ENCODE measurements at regions not wholly inside any gene's neighbourhood (a gene's known extent, or its start where the extent isn't known, plus 50 kb on each side); places are given as distances from the start of the nearest gene placed in this dataset.

DNA sequence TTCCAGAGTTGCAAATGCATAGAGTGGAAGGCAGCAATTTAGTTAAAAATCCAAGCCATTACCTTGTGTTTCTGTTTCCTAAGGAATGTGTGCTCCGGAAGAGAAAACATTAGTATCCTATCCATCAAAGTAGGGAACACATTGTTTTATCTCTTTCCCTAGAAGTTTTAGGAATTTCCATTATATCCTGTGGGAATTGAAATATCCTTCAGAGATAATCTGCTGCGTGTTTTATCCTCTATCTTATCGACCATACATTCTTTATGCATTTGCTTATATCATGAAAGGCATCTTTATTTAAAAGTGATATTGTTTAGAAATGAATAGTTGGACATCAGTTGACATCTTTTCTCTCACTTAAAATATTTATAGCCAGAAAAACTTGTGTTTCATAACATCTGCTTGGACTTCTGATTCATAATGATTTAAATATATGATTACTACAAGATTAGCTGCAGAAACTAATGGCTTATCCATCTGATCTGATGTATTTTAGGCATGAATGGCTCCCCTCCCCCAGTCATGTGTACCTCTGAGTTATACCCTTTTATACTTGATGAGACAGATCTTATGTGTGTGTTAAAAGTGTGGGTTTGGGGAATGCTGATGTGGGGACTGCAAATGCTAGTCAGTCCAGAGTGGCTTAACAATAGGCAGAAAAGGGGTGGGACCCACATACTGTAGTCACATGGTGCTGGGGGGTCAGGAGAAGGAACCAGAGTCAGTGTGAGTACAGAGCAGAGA lies 136.2 kb upstream of the ARHGAP28 start:
- TF ChIP-seq CTCF (conservative IDR thresholded peaks at IDR 0.05; ENCODE audit: low read depth, low read length) = no peak
- DNase-seq (ENCODE audit: low read depth) = no peak
- H3K4me3 ChIP-seq (ENCODE audit: low read depth, low read length) = no peak overlapping the region

GRCh38 chr18:6595666-6596065 lies 133.8 kb upstream of the ARHGAP28 start:
- no peak for TF ChIP-seq CTCF (conservative IDR thresholded peaks at IDR 0.05; ENCODE audit: low read depth, low read length)
- no peak for DNase-seq (ENCODE audit: low read depth)
- H3K4me3 ChIP-seq (ENCODE audit: low read depth, low read length) = no peak overlapping the region

GRCh38 chr18:6598657-6599056 lies 130.9 kb upstream of the ARHGAP28 start:
- no peak for TF ChIP-seq CTCF (conservative IDR thresholded peaks at IDR 0.05; ENCODE audit: low read depth, low read length)
- DNase-seq (ENCODE audit: low read depth) = no peak
- no peak overlapping the region for H3K4me3 ChIP-seq (ENCODE audit: low read depth, low read length)

DNA sequence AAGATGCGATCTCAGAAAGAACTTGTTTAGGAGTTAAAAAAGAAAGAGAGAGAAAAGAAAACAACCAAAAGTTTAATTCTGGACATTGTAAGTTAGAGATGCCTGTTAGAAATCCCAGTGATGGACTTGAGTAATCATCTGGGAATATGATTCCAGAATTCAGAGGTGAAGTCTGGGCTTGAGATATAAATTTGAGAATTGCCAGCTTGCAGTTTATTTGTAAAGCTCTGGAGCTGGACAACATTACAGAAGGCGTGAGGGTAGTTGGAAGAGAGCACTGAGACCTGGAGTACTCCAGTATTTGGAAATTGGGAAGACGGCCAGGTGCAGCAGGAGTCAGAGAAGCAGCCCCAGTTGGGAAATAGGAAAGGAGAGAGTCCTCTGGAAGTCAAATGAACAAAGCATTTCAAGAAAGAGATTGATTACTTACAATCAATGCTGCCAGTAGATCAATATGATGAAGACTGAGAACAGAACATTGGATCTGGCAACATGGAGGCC lies 128.8 kb upstream of the ARHGAP28 start:
- H3K4me3 ChIP-seq (ENCODE audit: low read depth, low read length) = no peak overlapping the region
- no peak for DNase-seq (ENCODE audit: low read depth)
- TF ChIP-seq CTCF (conservative IDR thresholded peaks at IDR 0.05; ENCODE audit: low read depth, low read length) = no peak

- H3K4me3 ChIP-seq (ENCODE audit: low read depth, low read length) = no peak overlapping the region
- no peak for TF ChIP-seq CTCF (conservative IDR thresholded peaks at IDR 0.05; ENCODE audit: low read depth, low read length)
- DNase-seq (ENCODE audit: low read depth) = no peak
These were observed 128.3 kb upstream of the ARHGAP28 start for GRCh38 chr18:6601241-6601640.

DNA sequence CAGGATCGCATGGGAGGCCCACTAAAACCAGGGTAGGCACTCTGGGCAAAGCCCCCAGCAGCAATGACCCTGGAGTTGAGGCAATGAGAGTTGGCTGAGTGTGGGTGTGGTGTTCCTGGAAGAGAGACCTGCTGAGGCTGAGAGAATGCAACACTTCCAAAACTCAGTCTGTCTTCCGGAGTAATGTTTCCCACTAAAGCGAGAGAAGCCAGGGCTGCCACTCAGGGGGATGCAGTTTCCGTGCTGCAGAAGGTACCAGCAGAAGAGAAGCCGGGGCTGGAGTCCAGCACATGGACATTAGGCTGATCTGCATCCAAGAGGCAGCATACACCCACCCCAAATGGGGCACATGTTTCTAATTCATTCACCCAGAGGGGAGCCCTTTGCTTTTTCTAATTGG lies 127.2 kb upstream of the ARHGAP28 start:
- no peak for DNase-seq (ENCODE audit: low read depth)
- no peak for TF ChIP-seq CTCF (conservative IDR thresholded peaks at IDR 0.05; ENCODE audit: low read depth, low read length)
- no peak overlapping the region for H3K4me3 ChIP-seq (ENCODE audit: low read depth, low read length)

DNA sequence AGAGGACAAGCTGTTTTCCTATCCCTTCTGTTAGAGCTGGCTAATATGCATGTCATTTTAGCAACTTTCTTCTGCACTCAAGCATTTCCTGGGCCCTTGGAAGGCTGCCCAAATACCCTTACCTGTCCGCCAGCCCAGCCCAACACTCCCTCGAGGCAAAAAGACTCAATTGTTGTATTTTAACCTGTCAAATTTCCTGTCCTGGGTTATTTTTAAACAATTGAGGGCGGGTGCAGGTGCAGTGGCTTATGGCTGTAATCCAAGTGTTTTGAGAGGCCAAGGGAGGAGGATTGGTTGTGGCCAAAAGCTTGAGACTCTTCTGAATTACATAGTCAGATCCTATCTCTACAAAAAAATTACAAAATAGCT lies 125.0 kb upstream of the ARHGAP28 start:
- no peak for TF ChIP-seq CTCF (conservative IDR thresholded peaks at IDR 0.05; ENCODE audit: low read depth, low read length)
- no peak overlapping the region for H3K4me3 ChIP-seq (ENCODE audit: low read depth, low read length)
- DNase-seq (ENCODE audit: low read depth) = no peak
